NCI-H1105 treated with DMSO at 0.1 percent for 48 hours (cell line): ENCODE measurements at regions not wholly inside any gene's neighbourhood (a gene's known extent, or its start where the extent isn't known, plus 50 kb on each side); places are given as distances from the start of the nearest gene placed in this dataset.
"Not testable (repeated sequence)": the region's sequence is repeated elsewhere in the genome, so short reads cannot be mapped to it uniquely, and the experiment has no call there.

ENCODE experiments used
- DNase-seq: peaks from one replicate; lab custom pipeline; 2025; lab: John Stamatoyannopoulos, UW

GRCh38 chr10:108966005-108966404, 957.3 kb downstream of the XPNPEP1 start:
- DNase-seq: no peak

GRCh38 chr10:108962172-108962571, 961.1 kb downstream of the XPNPEP1 start:
- no peak for DNase-seq

- DNase-seq: no peak
Measured at GRCh38 chr10:108957681-108958080, 965.6 kb downstream of the XPNPEP1 start.

- no peak for DNase-seq
Measured at GRCh38 chr10:108956149-108956548, 967.2 kb downstream of the XPNPEP1 start.

- not testable (repeated sequence) for DNase-seq
Measured at GRCh38 chr10:108920029-108920428, 1003.3 kb downstream of the XPNPEP1 start.

GRCh38 chr10:108913300-108913699, 1010.0 kb downstream of the XPNPEP1 start:
- DNase-seq: no peak

GRCh38 chr10:108911814-108912541, 1011.3 kb downstream of the XPNPEP1 start:
- peak; percentile 39 for DNase-seq

GRCh38 chr10:108908096-108908495, 1015.2 kb downstream of the XPNPEP1 start:
- DNase-seq: no peak

- peak; percentile 24 for DNase-seq
Measured at GRCh38 chr10:108905821-108906220, 1017.5 kb downstream of the XPNPEP1 start.

GRCh38 chr10:108905171-108905570, 1018.1 kb downstream of the XPNPEP1 start:
- DNase-seq: no peak

GRCh38 chr10:108904163-108904838, 1019.0 kb downstream of the XPNPEP1 start:
- peak; percentile 49 for DNase-seq

GRCh38 chr10:108902619-108903285, 1020.6 kb downstream of the XPNPEP1 start:
- DNase-seq: no peak

- no peak for DNase-seq
Measured at GRCh38 chr10:108901781-108902618, 1021.3 kb downstream of the XPNPEP1 start.

- DNase-seq: no peak
Measured at GRCh38 chr10:108899670-108900069, 1023.6 kb downstream of the XPNPEP1 start.

- no peak for DNase-seq
Measured at GRCh38 chr10:108894402-108895301, 1028.7 kb downstream of the XPNPEP1 start.

GRCh38 chr10:108877095-108877561, 1046.2 kb downstream of the XPNPEP1 start:
- no peak for DNase-seq

- no peak for DNase-seq
Measured at GRCh38 chr10:108872854-108873253, 1050.5 kb downstream of the XPNPEP1 start.

GRCh38 chr10:108868881-108869280, 1054.4 kb downstream of the XPNPEP1 start:
- no peak for DNase-seq

GRCh38 chr10:108862676-108863350, 1060.5 kb downstream of the XPNPEP1 start:
- DNase-seq: no peak

GRCh38 chr10:108861181-108861754, 1062.0 kb downstream of the XPNPEP1 start:
- no peak for DNase-seq
